PFSK-1 (cell line): ENCODE measurements at regions not wholly inside any gene's neighbourhood (a gene's known extent, or its start where the extent isn't known, plus 50 kb on each side); places are given as distances from the start of the nearest gene placed in this dataset.

Experiments used
- FOXP2 ChIP-seq: optimal IDR thresholded peaks from 2 replicates; pipeline ENCODE3; 2011; ENCODE audit warnings: borderline replicate concordance, control low read depth, inconsistent platforms; ENCODE audit not compliant: insufficient read depth; ENCODE audit errors: extremely low read length, extremely low read depth
- POLR2AphosphoS5 ChIP-seq: IDR thresholded peaks from 2 replicates; pipeline ENCODE4 v1.6.1; 2012; ENCODE audit warnings: low read depth, mild to moderate bottlenecking, control low read depth, low read length, moderate library complexity
- SIN3A ChIP-seq: IDR thresholded peaks from 2 replicates; pipeline ENCODE4 v1.6.1; 2012; ENCODE audit warnings: mild to moderate bottlenecking, low read length, moderate library complexity, borderline replicate concordance; ENCODE audit not compliant: insufficient read depth
- TAF1 ChIP-seq: IDR thresholded peaks from 2 replicates; pipeline ENCODE4 v1.6.1; 2012; ENCODE audit warnings: low read length, control low read depth, borderline replicate concordance; ENCODE audit not compliant: insufficient read depth
- TF ChIP-seq, protein P1 (sequence below), 2 experiments: IDR thresholded peaks; 2 replicates each; pipeline versions ENCODE4 v1.6.1 to v1.8.0; 2011 to 2012; ENCODE audit warnings: low read depth in 2 of 2, low read length in 2 of 2, control low read depth in 1 of 2, inconsistent platforms in 1 of 2, mild to moderate bottlenecking in 1 of 2, moderate library complexity in 1 of 2; ENCODE audit not compliant: insufficient read depth in 1 of 2

GRCh38 chr5:74441616-74442015, 198.9 kb downstream of the ENC1 start:
- TF ChIP-seq FOXP2: no peak
- TF ChIP-seq TAF1: no peak
- TF ChIP-seq, protein P1, sequence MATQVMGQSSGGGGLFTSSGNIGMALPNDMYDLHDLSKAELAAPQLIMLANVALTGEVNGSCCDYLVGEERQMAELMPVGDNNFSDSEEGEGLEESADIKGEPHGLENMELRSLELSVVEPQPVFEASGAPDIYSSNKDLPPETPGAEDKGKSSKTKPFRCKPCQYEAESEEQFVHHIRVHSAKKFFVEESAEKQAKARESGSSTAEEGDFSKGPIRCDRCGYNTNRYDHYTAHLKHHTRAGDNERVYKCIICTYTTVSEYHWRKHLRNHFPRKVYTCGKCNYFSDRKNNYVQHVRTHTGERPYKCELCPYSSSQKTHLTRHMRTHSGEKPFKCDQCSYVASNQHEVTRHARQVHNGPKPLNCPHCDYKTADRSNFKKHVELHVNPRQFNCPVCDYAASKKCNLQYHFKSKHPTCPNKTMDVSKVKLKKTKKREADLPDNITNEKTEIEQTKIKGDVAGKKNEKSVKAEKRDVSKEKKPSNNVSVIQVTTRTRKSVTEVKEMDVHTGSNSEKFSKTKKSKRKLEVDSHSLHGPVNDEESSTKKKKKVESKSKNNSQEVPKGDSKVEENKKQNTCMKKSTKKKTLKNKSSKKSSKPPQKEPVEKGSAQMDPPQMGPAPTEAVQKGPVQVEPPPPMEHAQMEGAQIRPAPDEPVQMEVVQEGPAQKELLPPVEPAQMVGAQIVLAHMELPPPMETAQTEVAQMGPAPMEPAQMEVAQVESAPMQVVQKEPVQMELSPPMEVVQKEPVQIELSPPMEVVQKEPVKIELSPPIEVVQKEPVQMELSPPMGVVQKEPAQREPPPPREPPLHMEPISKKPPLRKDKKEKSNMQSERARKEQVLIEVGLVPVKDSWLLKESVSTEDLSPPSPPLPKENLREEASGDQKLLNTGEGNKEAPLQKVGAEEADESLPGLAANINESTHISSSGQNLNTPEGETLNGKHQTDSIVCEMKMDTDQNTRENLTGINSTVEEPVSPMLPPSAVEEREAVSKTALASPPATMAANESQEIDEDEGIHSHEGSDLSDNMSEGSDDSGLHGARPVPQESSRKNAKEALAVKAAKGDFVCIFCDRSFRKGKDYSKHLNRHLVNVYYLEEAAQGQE (IDR thresholded peaks at IDR 0.05; ENCODE audit: insufficient read depth in 1 of 2, low read depth in 2 of 2, low read length in 2 of 2): no peak

DNA sequence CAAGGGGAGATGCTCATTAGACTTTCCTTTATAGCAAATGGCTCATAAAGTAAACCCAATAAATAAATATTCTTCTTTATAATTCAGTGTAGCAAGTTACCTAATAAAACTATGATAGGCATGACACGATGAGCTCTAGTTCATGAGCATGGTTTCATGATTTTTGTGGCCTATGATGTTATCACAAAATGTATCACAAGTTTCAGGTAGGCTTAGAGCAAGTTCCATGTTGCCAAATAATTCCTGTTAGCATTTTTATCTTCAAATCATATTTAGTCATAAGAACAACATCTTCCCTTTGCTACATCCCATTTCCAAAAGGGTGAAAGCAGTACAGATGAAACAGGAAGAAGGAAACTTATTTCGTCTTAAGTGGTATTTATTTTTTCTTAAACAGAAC, 200.2 kb downstream of the ENC1 start:
- TF ChIP-seq TAF1: no peak

DNA sequence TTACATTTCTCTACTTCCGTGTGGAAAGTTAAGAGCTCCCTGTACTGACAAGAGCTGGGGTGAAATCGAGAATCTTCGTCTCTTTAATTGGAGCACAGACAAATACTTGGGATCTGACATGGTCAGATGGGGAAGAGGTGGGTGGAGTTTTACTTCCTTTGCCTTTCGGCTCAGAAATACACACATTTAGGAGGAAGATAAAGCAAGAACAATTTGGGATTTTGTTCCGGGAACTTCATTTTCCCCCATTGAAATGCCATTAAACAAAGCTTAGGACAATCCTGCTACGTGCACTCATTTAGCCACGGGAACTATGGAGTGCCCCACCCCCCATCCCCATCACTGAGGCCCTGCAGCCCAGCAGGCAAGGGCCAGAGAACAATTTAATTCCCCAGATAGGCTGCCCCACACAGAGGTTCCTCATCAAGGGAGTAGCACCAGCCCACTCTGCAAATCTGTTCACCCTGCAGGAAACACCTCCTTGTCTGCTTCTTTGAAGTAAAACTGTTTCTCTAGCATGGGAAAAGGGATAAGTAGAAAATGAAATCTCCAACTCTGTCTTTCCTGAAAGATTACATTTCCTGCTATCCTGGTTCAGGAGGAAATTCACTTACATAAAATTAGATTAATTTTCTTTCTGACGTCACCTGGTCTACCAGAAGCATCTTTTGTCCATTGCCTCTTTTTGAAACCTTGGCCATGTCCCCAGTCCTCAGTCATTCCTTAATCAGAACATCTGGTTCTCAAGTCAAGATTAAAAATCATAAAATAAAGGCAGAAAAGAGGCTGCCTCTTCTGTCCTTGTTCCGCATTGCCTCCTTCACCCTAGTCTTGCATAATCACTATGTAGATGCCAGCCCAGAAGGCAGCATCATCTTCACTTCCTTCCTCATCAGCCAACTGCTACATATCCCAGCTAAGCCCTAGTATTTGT, 206.4 kb downstream of the ENC1 start:
- TF ChIP-seq, protein P1 (IDR thresholded peaks at IDR 0.05; ENCODE audit: insufficient read depth in 1 of 2, low read depth in 2 of 2, low read length in 2 of 2): no peak
- TF ChIP-seq SIN3A (no peak), POLR2AphosphoS5 (no peak), TAF1 (no peak), FOXP2 (no peak)

DNA sequence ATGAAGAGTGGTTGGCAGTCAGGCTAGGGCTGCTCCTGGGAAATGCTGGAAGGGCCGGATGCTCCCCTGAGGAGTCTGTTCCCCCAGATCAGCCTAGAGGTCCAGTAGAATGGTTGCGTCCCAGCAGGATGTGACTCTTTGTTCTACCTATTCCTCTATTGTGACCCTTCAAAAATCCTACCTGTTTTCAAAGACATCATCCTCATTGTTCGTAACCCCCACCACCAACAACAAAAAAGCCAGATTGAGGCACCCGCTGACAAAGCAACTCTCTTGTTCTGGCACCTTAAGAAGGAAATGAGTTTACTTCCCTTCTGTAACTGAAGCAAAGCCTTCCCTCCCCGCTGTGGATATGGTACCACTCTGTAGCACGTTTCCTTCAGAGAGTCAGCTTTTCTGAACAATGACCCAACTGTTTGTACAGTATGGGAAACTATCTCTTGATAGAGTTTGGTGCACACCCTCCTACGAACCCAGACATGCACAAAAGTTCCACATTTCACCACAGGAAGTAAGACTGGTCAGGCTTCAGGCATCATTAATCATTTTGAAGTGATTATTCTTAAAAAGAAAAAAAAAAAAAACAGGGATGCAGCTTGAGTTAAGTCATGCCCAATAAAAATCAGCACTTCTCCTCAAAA, 207.2 kb downstream of the ENC1 start:
- TF ChIP-seq, protein P1 (IDR thresholded peaks at IDR 0.05; ENCODE audit: insufficient read depth in 1 of 2, low read depth in 2 of 2, low read length in 2 of 2): no peak
- TF ChIP-seq POLR2AphosphoS5 (no peak), FOXP2 (no peak)

GRCh38 chr5:74432721-74433120, 207.8 kb downstream of the ENC1 start:
- TF ChIP-seq TAF1: no peak
- no peak for TF ChIP-seq POLR2AphosphoS5
- TF ChIP-seq, protein P1 (IDR thresholded peaks at IDR 0.05; ENCODE audit: insufficient read depth in 1 of 2, low read depth in 2 of 2, low read length in 2 of 2): no peak
- no peak for TF ChIP-seq SIN3A
- no peak for TF ChIP-seq FOXP2
